ENCODE measurements at regions not wholly inside any gene's neighbourhood (a gene's known extent, or its start where the extent isn't known, plus 50 kb on each side); places are given as distances from the start of the nearest gene placed in this dataset.

DNA sequence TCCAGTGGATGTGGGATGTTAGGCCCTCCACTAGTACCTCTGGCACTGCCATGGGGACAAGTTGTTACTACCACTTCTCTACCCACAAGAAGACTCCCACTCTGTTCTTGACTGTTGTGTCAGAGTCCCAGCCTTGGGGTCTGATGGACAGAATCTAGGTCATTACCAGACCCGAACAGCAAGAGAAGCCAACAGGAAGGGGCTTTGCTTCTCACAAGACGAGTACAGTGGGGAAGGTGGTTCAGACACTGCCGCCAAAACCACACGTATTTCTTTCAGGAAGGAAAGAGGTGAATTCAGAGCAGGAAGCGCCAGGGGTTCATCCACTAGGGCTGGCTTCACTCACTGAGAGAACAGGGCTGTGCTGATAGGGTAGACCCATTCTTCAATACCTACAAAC, 161.3 kb upstream of the KIT start:
- DNase-seq = no peak

- no peak for DNase-seq
These were observed 159.8 kb upstream of the KIT start for GRCh38 chr4:54497947-54498346.

DNA sequence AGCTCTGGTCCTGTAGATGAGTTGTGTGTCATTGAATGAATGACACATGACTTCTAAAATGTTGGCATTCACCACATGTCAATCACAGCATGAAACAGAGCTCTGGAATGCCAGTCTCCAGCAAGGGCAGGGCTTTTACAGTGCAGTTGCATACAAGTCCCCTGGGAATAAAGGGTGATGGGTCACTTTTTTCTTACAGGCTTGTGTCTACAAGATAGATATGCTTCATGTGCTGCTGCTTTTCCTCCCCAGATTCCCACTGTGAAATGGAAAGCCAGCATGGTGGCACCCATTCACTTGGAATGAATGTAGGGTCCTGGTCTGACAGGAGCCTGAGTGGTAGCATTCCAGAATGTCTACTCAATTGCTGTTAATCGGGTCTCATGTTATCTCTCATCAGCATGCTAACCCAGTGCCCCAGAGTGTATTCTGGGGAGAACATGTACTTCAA, 159.1 kb upstream of the KIT start:
- no peak for DNase-seq

DNA sequence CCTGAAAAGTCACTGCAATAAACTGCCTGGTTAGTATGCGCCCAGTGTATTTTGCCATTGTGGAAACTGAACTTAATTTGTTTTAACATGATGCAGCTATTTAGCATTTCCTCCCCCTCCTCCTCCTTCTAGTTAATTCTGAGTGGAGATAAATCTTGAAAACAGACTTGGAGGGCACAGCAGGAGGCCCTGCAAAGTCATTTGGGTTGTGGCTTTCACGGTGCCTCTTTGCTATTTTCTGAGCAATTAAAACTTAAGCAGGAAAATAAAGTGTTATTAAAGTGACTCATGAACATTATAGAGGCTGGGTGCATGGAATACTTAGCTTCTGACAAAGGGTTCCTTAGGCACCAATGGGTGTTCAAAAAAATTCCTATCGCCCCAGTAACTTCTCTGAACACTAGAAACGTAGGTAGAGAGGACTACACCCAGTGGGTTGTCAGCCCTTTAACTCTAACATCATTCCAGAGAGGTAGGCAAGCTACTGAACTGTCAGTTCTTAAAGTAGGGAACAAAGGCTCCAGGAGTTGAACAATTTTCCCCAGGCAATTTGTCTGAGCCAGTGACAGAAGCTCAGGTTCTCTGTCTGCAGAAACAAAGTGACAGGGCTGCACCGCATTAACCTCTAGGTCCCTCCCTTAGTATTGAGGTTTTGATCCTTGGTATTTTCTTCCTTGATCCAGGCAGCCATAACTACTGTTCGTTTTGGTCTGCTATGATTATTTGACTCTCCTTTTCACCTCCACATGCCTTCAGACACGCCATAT, 158.3 kb upstream of the KIT start:
- DNase-seq = no peak

- DNase-seq = no peak
These were observed 152.4 kb upstream of the KIT start for GRCh38 chr4:54505362-54505761.

DNA sequence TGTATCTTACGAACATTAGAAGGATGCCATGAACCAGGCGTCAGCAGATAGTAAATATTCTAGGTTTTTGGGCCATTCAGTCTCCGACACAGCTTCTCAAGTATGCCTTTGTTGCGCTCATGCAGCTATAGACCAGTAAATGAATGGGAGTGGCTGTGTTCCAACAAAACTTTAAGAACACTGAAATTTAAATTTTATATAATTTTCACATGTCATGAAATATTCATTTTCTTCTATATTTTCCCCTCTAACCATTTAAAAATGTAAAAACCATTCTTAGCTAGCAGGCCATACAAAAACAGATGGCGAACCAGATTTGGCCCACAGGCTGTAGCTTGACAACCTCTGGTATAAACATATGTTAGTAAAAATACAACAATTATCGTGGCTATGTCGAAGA, 151.8 kb upstream of the KIT start:
- DNase-seq = no peak

- no peak for DNase-seq
These were observed 148.7 kb upstream of the KIT start for GRCh38 chr4:54509057-54509456.

- DNase-seq = no peak
These were observed 144.6 kb upstream of the KIT start for GRCh38 chr4:54513204-54513603.

DNA sequence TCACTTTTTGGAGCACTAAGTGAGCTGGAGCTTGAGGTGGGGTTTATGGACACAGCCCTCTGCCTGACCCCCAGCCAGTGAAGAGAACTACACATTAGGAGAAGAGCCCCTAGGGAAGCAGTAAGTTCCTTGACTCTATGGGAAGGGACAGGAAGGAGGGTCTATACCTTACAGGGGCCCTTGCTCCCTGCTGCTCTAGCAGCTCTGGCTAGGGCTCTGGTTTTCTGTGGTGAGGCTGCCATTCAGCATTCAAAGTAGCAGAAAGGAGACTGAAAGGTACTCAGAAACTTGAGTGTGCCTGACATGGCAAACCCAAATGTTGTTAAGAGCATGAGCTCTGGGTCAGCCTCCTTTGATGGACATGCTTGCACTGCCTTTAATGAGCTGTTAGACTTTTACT, 144.0 kb upstream of the KIT start:
- DNase-seq = no peak

- no peak for DNase-seq
These were observed 141.1 kb upstream of the KIT start for GRCh38 chr4:54516556-54517215.

- no peak for DNase-seq
These were observed 139.8 kb upstream of the KIT start for GRCh38 chr4:54517781-54518444.

GRCh38 chr4:54525602-54526001, 132.2 kb upstream of the KIT start:
- DNase-seq = no peak

GRCh38 chr4:54526560-54526959, 131.2 kb upstream of the KIT start:
- DNase-seq = no peak

DNA sequence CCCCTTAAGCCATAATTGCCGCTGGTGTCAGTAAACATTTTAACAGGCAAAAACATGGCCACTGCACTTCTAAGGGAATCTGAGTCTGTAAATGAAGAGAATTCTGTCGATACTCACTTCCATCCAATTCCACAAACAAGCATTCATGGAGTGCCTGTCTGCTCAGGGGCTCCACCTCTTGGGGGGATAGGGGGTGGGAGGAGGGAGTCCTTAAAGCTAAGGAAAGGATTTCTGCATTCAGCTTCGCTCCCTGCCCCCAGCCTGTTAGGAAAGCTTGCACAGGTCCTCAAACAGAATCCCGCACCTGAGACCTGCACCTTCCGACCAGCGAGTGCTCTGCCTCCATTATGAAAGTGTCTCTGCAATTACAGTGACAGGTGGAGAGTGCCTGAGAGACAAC, 130.2 kb upstream of the KIT start:
- no peak for DNase-seq

- DNase-seq = no peak
These were observed 118.2 kb upstream of the KIT start for GRCh38 chr4:54539500-54540029.

GRCh38 chr4:54540931-54541330, 116.8 kb upstream of the KIT start:
- no peak for DNase-seq

DNA sequence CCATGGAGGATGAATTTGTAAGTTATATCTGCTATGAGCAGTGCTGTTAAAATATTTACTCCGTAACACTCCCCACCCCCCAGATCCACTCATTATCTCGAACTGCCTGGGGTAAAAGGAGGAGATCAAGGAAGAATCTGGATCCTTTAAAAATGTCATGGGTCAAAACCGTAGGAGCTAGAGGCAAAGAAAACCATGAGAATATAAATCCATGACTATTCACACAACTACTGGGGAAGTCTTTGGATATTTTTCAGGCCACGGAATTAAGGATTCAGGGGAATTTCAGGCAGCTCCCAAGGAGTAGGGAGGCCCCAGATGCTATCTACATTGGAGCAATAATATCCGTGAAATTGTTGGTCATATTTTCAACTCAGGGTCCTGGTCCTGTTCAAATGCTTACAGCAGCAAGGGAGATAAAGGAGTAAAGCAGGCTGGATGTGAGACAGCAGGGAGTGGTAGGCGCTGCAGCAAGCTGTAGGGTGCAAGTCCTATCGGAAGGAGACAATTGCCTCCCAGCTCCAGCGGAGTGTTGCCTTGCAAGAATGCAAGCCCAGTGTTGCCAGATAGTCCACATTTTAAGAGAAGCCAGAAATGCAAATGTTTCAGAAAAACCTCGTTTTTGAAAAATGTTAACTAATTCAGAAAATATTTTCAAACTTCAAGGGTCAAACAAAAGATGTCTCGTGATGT, 116.2 kb upstream of the KIT start:
- DNase-seq = no peak

DNA sequence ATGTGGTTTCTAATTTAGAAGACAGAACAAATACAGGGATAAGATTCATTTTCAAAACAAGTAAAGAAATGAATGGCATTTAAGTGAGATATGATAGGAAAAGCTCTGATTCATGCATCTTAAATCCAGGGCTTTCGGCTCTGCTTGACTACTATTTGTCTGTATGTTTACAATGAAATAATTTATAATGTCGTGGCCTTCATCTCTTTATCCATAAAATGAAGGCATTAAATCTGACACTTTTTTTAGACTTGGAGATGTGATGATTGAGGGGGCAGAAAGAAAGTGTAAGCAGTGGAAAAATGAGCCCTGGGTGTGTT, 115.7 kb upstream of the KIT start:
- no peak for DNase-seq

GRCh38 chr4:54542540-54543041, 115.2 kb upstream of the KIT start:
- no peak for DNase-seq

- DNase-seq = no peak
These were observed 114.5 kb upstream of the KIT start for GRCh38 chr4:54543088-54543795.

DNA sequence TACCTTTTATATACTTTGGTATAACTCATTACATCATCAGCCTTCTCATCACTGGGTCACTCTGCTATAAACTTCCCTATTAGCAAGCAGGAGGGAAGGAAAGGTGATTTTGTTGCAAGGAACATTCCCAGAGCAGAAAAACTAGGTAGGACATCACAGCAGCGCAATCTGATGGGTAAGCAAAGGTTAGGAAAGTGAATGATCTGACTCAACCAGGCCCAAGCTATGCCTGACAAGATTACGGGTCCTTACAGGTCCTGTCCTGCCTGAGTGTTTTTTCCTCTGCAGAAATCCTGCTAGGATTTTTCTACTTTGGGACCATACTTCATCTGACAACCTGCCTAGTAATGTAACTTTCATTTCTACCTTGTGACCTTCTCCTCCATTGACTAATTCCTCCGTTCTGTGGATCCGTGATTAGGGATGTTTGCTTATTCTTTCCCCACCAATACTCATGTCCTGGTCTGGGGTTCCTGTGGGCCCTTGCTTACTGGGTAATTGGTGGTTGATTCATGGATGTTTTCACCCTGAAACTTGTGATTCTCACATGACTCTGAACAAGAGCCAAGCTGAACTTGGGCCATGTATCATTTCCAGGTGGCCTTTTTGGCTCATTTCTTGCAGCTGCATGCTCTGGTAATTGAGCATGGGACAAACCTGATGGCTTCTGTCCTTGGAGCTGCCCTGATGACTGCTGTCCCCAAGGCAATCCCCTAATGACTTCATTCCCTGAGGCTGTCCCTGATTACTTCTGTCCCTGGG, 111.9 kb upstream of the KIT start:
- DNase-seq = no peak

All from COR-L47 (cell line).